Gastroesophageal sphincter (tissue), 3 donors: ENCODE measurements at regions not wholly inside any gene's neighbourhood (a gene's known extent, or its start where the extent isn't known, plus 50 kb on each side); places are given as distances from the start of the nearest gene placed in this dataset.

ENCODE experiments used
- EP300 ChIP-seq: sonication (generic); formaldehyde crosslinking; IDR thresholded peaks from one replicate; pipeline ENCODE4 v1.6.1; 2017; ENCODE audit warnings: antibody characterized with exemption, mild to moderate bottlenecking
- POLR2A ChIP-seq, 2 donors: fragments of 450-650 bp; IDR thresholded peaks; one replicate each; pipeline ENCODE4 v1.6.1; 2017; ENCODE audit warnings: antibody characterized with exemption in 2 of 2, mild to moderate bottlenecking in 2 of 2, moderate library complexity in 1 of 2
- POLR2AphosphoS5 ChIP-seq: sonication (generic); formaldehyde crosslinking; IDR thresholded peaks from one replicate; pipeline ENCODE4 v1.6.1; 2017; ENCODE audit warnings: antibody characterized with exemption
- TF ChIP-seq, protein P1 (sequence below), 4 experiments: fragments of 200-600 bp in 2 of 4; fragments of 450-650 bp in 2 of 4; sonication (generic) in 1 of 4; IDR thresholded peaks; one replicate each; pipeline ENCODE4 v1.5.1; 2017 to 2019; ENCODE audit warnings: antibody characterized with exemption in 4 of 4, mild to moderate bottlenecking in 2 of 4, moderate library complexity in 2 of 4

DNA sequence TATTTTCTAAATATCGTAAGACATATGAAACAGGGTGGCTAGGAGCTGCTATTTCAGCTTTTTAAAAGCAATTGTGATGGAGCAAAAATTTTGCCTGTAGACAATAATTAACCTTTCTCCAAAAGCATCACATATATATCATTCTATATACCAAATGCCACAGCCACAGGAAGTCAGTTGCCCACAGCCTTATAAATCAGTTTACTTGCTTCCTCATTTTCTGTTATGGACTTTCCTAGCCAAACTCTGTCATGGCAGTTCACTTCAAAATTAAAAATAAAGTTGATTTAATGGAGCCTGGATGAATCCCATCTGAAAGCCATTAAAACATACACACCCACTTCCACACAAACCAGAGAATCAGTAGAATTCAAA is 93.4 kb upstream of the NHSL1 start:
- TF ChIP-seq, protein P1, sequence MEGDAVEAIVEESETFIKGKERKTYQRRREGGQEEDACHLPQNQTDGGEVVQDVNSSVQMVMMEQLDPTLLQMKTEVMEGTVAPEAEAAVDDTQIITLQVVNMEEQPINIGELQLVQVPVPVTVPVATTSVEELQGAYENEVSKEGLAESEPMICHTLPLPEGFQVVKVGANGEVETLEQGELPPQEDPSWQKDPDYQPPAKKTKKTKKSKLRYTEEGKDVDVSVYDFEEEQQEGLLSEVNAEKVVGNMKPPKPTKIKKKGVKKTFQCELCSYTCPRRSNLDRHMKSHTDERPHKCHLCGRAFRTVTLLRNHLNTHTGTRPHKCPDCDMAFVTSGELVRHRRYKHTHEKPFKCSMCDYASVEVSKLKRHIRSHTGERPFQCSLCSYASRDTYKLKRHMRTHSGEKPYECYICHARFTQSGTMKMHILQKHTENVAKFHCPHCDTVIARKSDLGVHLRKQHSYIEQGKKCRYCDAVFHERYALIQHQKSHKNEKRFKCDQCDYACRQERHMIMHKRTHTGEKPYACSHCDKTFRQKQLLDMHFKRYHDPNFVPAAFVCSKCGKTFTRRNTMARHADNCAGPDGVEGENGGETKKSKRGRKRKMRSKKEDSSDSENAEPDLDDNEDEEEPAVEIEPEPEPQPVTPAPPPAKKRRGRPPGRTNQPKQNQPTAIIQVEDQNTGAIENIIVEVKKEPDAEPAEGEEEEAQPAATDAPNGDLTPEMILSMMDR (IDR thresholded peaks at IDR 0.05), result no peak
- TF ChIP-seq POLR2A (IDR thresholded peaks at IDR 0.05) (no peak), POLR2AphosphoS5 (no peak), EP300 (no peak)
